HG03439 (cell line): ENCODE measurements at regions not wholly inside any gene's neighbourhood (a gene's known extent, or its start where the extent isn't known, plus 50 kb on each side); places are given as distances from the start of the nearest gene placed in this dataset.
"Not testable (repeated sequence)": the region's sequence is repeated elsewhere in the genome, so short reads cannot be mapped to it uniquely, and the experiment has no call there.

Experiments
- ATAC-seq: cut with Tn5 transposase; IDR thresholded peaks from one replicate; pipeline ENCODE4 v1.9.1; 2021; ENCODE audit warnings: mild to moderate bottlenecking, moderate library complexity; ENCODE audit not compliant: unreplicated experiment

GRCh38 chr9:31302620-31303418 is 1081.6 kb upstream of the ACO1 start:
- peak; percentile 65 for ATAC-seq

- ATAC-seq, result no peak
Measured at GRCh38 chr9:31304576-31304975, 1079.9 kb upstream of the ACO1 start.

DNA sequence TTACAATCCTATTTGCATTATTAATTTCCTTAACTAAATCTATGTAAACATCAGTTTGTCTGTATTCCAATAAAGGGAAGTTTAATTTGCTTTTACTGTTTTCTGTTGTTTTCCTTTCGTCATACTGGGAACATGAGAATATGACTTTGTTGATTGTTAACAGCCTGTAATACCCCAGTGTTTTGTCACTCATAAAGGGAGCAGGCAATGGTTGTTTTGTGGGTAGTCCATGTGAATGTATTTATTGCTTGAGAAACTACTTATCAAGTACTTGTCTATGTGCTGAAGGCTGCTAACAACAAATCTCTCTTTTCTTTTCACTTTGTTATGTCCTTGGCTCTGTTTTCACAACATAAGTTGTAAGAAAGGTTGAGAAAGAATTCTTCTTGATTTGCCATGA is 1070.2 kb upstream of the ACO1 start:
- no peak for ATAC-seq

GRCh38 chr9:31320494-31320893 is 1063.9 kb upstream of the ACO1 start:
- no peak for ATAC-seq

DNA sequence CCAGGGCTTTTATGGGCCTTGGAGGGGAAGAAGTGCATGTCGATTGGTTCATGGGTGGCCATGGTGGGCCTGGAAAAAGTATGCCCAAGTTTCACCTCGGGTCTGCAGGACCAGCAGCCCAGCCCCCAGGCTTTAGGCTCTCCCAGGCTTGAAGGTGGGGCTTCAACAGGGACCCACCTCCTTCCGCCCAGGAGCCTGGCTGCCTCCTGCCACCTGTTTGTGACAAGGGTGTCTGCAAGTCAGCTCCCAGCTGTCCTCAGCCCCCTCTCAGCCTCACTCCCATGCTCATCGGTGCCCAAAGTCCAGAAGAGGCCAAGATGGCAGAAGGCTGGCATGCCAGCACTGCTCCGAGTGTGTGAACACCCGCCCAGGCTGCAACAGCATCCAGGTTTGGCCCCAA is 1063.2 kb upstream of the ACO1 start:
- ATAC-seq, result no peak

DNA sequence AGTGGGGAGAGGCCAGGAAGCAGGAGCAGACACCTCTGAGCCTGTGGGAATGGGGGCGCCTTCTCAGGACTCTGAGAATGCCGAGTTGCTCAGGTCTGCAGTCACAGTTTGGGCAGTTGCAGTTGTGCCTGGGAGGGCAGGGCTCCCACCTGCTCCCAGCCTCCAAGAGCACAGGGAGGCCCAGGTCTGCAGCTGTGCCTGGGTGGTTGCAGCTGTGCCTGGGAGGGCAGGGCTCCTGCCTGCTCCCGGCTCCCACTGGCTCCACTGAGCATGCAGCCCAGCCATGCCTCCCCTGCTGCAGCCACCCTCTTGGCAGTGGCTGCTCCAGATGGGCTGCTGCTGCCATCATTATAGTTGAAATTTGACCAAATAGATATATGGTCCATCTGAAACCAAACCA is 1062.8 kb upstream of the ACO1 start:
- no peak for ATAC-seq

- ATAC-seq, result no peak
Measured at GRCh38 chr9:31323726-31324444, 1060.6 kb upstream of the ACO1 start.

DNA sequence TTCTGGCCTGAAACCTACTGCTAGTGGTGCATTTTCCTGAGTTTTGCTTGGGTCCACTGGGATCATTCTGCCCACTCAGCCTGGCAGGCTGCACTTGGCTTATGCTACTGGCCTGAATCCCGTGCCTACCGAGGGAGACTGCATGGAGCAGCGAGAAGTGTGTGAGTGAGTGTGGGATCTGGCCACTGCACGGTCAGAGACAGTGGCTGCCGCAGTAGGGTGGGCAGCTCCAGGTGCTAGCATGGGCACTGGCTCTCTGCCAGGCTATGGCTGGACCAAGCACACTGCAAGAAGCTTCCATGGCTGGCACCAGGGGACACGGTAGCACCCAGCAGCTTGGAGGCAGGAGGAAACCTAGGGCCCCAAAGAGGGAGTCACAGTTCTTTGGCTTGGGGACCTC is 1058.7 kb upstream of the ACO1 start:
- no peak for ATAC-seq

GRCh38 chr9:31326883-31327282 is 1057.6 kb upstream of the ACO1 start:
- not testable (repeated sequence) for ATAC-seq

DNA sequence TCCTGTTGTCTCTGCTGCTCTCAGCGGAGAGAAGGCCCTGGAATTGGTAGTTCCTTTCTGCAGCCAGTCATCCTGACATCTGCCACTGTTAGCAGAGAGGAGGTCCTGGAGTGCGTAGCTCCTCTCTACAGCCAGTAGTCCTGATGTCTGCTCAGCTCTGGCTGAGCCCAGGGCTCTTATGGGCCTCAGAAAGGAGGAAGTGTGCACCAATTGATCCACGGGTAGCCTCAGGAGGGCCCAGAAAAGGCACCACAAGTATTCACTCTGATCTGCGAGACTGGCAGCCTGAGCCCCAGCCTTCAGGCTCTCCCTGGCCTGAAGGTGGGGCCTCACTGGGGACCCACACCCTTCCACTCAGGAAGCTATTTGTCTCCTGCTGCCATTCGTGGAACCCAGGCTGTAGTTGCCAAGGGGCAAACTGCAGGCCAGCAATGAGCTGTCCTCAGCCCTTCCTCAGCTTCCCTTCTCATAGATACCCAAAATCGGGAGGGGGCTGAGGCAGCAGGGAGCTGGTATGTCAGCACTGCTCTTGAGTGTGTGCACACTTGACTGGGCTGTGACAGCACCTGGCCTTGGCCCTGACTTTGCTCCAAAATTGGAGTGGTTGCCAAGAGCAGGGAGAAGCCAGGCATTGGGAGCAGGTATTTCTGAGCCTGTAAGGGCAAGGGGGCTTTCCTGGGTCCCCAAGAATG is 1049.5 kb upstream of the ACO1 start:
- ATAC-seq, result no peak

DNA sequence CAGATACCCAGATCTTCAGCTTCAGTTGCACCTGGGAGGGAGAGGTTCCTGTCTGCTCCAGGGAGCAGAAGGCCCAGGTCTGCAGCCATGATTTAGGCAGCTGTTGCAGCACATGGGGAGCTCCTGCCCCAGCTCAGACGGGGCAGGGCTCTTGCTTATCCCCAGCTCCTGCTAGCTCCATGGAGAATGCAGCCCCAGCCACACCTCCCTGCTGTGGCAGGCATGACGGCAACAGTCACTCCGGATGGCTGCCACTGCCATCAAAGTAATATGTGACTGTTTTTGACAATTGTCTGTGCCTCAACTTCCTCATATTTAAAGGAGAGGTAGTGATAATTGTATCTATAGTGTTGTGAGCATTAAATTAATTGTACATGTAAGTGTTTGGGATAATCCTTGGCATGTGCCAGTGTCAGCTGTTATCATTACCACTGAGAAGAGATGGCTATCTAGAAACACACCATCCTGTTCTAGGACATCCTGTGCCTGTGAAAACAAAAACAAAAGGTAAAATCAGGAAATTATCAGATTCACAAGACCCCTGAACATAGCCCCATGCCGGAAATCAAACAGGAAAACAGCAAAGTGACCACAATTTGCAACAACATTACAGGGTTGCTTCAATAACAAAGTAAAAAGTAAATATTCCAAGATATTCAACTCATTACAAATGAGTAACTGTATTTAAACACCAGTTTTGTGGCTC is 1048.8 kb upstream of the ACO1 start:
- ATAC-seq, result no peak

DNA sequence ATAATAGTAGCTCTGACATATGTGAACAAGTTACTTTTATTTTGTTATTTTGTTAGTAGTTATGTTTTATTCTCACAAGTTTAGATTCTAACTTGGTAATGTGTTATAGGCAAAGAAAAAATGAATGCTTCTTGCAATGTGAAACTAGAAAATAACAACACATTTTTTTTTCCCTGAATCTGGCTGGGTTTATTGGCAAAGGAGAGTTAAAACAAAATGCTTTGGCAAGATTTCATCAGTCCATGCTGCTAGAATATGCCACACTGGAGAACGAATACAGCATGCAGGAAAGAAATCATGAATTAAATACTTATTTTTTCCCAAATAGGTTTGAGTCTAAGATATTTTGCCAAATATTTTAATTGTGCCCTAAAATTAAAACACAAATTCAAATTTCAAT is 1048.1 kb upstream of the ACO1 start:
- ATAC-seq, result no peak

GRCh38 chr9:31336841-31337240 is 1047.6 kb upstream of the ACO1 start:
- ATAC-seq, result no peak

GRCh38 chr9:31347082-31347617 is 1037.3 kb upstream of the ACO1 start:
- ATAC-seq, result peak; percentile 97

DNA sequence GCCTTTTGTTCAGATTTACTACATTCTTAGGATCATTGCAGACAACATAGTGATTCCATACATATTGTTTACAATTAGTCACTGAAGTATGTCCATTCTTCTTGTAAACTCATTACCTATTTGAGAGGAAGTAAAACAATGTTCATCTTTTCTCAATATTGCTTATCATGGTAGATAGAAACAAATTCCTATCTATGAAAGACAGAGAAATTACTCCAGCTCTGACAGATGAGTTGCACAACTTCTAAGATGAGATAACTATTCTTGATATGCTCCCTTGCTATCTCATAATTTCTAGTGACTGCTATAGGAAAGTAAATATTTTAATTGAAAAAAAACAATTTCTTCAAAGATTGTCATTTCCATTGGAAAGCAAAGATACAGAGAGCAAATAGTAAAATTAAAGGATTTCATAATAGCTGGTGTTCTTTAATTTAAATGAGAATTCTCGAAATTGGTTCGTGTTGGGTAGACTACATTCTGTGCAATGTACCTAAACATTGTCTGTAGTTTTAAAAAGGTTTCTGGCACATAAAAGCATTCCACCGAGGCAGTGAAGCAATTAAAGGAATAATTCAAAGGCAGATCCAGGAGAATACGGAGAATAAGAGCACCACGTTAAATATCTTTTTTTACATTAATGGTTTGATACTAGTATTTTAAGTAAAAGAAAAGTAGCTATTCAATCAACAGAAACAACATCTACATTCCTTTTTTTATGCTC is 1029.1 kb upstream of the ACO1 start:
- ATAC-seq, result no peak

DNA sequence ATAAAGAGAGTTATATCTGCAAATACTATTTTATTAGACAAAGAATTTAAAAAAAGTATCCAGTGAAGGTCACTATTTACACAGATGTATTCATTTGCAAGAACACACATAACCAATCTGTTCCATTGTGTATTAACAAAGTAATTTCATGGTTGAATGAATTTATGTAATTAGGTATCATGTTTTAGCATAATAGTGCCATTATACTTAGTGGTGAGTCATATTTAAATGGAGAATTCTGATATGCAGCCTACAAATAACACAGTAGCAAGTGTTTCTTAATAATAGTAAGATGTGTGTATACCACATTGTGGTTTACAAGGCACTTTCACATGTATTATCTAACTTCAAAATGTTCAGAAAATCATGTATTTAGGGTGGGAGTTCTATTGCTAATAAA is 1028.5 kb upstream of the ACO1 start:
- ATAC-seq, result no peak

- ATAC-seq, result no peak
Measured at GRCh38 chr9:31359071-31359470, 1025.4 kb upstream of the ACO1 start.

DNA sequence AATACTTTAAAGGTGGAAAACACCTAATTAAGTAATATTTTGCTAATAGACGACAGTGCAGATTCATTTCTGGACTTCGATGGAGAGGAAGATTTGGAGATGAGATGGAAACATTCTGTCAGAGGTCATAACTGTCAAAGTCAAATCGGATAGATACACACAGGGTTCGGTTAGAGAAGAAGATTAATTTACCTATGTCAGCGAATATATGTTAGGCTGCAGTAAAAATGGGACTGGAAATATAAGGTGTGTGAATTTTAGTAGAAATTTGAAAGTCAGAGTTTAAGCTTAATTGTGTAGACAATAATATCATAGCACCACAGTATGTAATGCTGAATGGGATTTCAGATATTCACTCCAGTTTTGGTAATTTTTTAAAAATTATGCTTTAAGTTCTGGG is 1020.3 kb upstream of the ACO1 start:
- ATAC-seq, result no peak

- no peak for ATAC-seq
Measured at GRCh38 chr9:31372799-31373587, 1011.5 kb upstream of the ACO1 start.

- no peak for ATAC-seq
Measured at GRCh38 chr9:31377358-31377757, 1007.1 kb upstream of the ACO1 start.
